IMR-90 (cell line): ENCODE measurements at regions not wholly inside any gene's neighbourhood (a gene's known extent, or its start where the extent isn't known, plus 50 kb on each side); places are given as distances from the start of the nearest gene placed in this dataset.

Source experiments
- ATAC-seq: fragments of 200-7000 bp; cut with Tn5 transposase; 2 replicates; pipeline ENCODE4 v1.9.1; 2020; ENCODE audit warnings: low read depth, mild to moderate bottlenecking, moderate library complexity
- BruUV-seq: library from RNA; stranded (reverse); fragments of 400-500 nt; replicated peaks from 2 replicates; lab custom pipeline; 2021; lab: Mats Ljungman, UMichigan
- CTCF ChIA-PET: fragments of 300-600 bp; formaldehyde crosslinking; extraction: SDS; loops from one replicate; lab custom pipeline; 2021; ENCODE audit warnings: antibody characterized with exemption; lab: Yijun Ruan, JAX
- POLR2A ChIA-PET: fragments of 300-600 bp; sonication (Branson Sonifier 250); formaldehyde crosslinking; loops from one replicate; lab custom pipeline; 2022; ENCODE audit warnings: antibody characterized with exemption; ENCODE audit not compliant: unreplicated experiment; lab: Charles Lee
- DNase-seq: peaks from one replicate; pipeline ENCODE4 v3.0.0; 2013
- H2AFZ ChIP-seq: replicated peaks from 2 replicates; pipeline ENCODE3; 2013; ENCODE audit warnings: low read length, mild to moderate bottlenecking; ENCODE audit not compliant: poor library complexity
- H2AK5ac ChIP-seq: 2 replicates; pipeline ENCODE4 v1.6.1; 2013; ENCODE audit warnings: low read depth, low read length, inconsistent platforms
- H2AK9ac ChIP-seq: replicated peaks from 2 replicates; pipeline ENCODE3; 2013; ENCODE audit warnings: mild to moderate bottlenecking, low read depth, low read length, moderate library complexity; ENCODE audit not compliant: poor library complexity
- H2BK120ac ChIP-seq: 2 replicates; pipeline ENCODE4 v1.6.1; 2013; ENCODE audit warnings: low read depth, low read length, inconsistent platforms
- H2BK15ac ChIP-seq: 3 replicates; pipeline ENCODE4 v1.6.1; 2013; ENCODE audit warnings: low read depth, low read length, inconsistent platforms
- H2BK20ac ChIP-seq: 2 replicates; pipeline ENCODE4 v1.6.1; 2013; ENCODE audit warnings: low read depth, mild to moderate bottlenecking, inconsistent platforms, low read length, moderate library complexity
- H2BK5ac ChIP-seq: 2 replicates; pipeline ENCODE4 v1.6.1; 2013; ENCODE audit warnings: mild to moderate bottlenecking, low read depth, low read length, inconsistent platforms; ENCODE audit not compliant: poor library complexity, severe bottlenecking
- H3K14ac ChIP-seq: replicated peaks from 2 replicates; pipeline ENCODE4 v1.6.1; 2013; ENCODE audit warnings: low read depth, low read length, inconsistent platforms
- H3K18ac ChIP-seq: 2 replicates; pipeline ENCODE4 v1.6.1; 2013; ENCODE audit warnings: low read depth, low read length, control low read depth
- H3K23ac ChIP-seq: 2 replicates; pipeline ENCODE4 v1.6.1; 2013; ENCODE audit warnings: low read depth, low read length, inconsistent platforms
- H3K27ac ChIP-seq: 2 replicates; pipeline ENCODE4 v1.5.1; 2013; ENCODE audit warnings: mild to moderate bottlenecking, control low read depth, low read length; ENCODE audit not compliant: insufficient read depth
- H3K27me3 ChIP-seq: 2 replicates; pipeline ENCODE4 v1.6.1; 2013; ENCODE audit warnings: low read length; ENCODE audit not compliant: control insufficient read depth, insufficient read depth
- H3K36me3 ChIP-seq: 2 replicates; pipeline ENCODE4 v1.6.1; 2013; ENCODE audit warnings: low read length, mixed read lengths; ENCODE audit not compliant: control insufficient read depth, insufficient read depth
- H3K4ac ChIP-seq: 2 replicates; pipeline ENCODE4 v1.6.1; 2013; ENCODE audit warnings: low read depth, low read length, inconsistent platforms
- H3K4me1 ChIP-seq: 2 replicates; pipeline ENCODE4 v1.6.1; 2013; ENCODE audit warnings: low read length, mixed read lengths; ENCODE audit not compliant: control insufficient read depth, insufficient read depth
- H3K4me2 ChIP-seq: 2 replicates; pipeline ENCODE4 v1.6.1; 2013; ENCODE audit warnings: low read depth, mild to moderate bottlenecking, control low read depth, low read length, moderate library complexity
- H3K4me3 ChIP-seq: 2 replicates; pipeline ENCODE4 v1.5.1; 2013; ENCODE audit warnings: low read depth, mild to moderate bottlenecking, control low read depth, low read length, moderate library complexity; ENCODE audit not compliant: insufficient read depth
- H3K56ac ChIP-seq: 2 replicates; pipeline ENCODE4 v1.6.1; 2013; ENCODE audit warnings: low read length, inconsistent platforms; ENCODE audit not compliant: insufficient read depth; ENCODE audit errors: extremely low read depth
- H3K79me1 ChIP-seq, 2 experiments: 2 replicates each; pipeline ENCODE4 v1.6.1; 2013; ENCODE audit warnings: low read length in 2 of 2, inconsistent platforms in 1 of 2, low read depth in 1 of 2
- H3K9ac ChIP-seq: 2 replicates; pipeline ENCODE4 v1.6.1; 2013; ENCODE audit warnings: low read depth, low read length, control low read depth
- H3K9me1 ChIP-seq: 2 replicates; pipeline ENCODE4 v1.6.1; 2013; ENCODE audit warnings: low read length, inconsistent platforms; ENCODE audit not compliant: insufficient read depth
- H3K9me3 ChIP-seq: 2 replicates; pipeline ENCODE4 v1.6.1; 2013; ENCODE audit warnings: low read length; ENCODE audit not compliant: control insufficient read depth, insufficient read depth
- H4K20me1 ChIP-seq: 2 replicates; pipeline ENCODE4 v1.6.1; 2013; ENCODE audit warnings: low read length, inconsistent platforms; ENCODE audit not compliant: insufficient read depth
- H4K5ac ChIP-seq: 2 replicates; pipeline ENCODE4 v1.6.1; 2013; ENCODE audit warnings: mild to moderate bottlenecking, low read depth, low read length, control low read depth
- H4K8ac ChIP-seq, 2 experiments: 2 replicates each; pipeline ENCODE4 v1.6.1; 2013; ENCODE audit warnings: low read depth in 2 of 2, low read length in 2 of 2, control low read depth in 1 of 2, inconsistent platforms in 1 of 2
- H4K91ac ChIP-seq: 2 replicates; pipeline ENCODE4 v1.6.1; 2013; ENCODE audit warnings: low read depth, low read length, inconsistent platforms; ENCODE audit not compliant: insufficient read depth
- NFE2L2 ChIP-seq: fragments of 150-350 bp; IDR thresholded peaks from 2 replicates; pipeline ENCODE4 v1.6.1; 2016; ENCODE audit warnings: low read depth, mild to moderate bottlenecking, low read length
- POLR2A ChIP-seq: IDR thresholded peaks from 2 replicates; pipeline ENCODE4 v1.6.1; 2012; ENCODE audit warnings: mild to moderate bottlenecking, low read depth, low read length
- WGBS, 2 experiments: methylation state at CpG; one replicate each; pipeline versions ENCODE4 v1.1.5 to v1.1.7; 2013; ENCODE audit warnings: missing lambda C conversion rate in 2 of 2; ENCODE audit not compliant: insufficient read length in 1 of 2; ENCODE audit errors: extremely low coverage in 2 of 2; 5-methylcytosine and 5-hydroxymethylcytosine counted together
- dilution Hi-C: fragments of 300-500 bp; cut with HindIII; formaldehyde crosslinking; loops from one replicate; pipeline ENCODE4 v1.14.3; 2018; ENCODE audit warnings: low sequenced_read_pairs; ENCODE audit not compliant: unreplicated experiment
- in situ Hi-C: fragments of 300-500 bp; cut with MboI; formaldehyde crosslinking; loops from 3 replicates; pipeline ENCODE4 v1.14.3; 2019; ENCODE audit warnings: low sequenced_read_pairs, inconsistent platforms, mixed read lengths
- intact Hi-C: fragments of 100-400 bp; cut with micrococcal nuclease; formaldehyde crosslinking; loops from 2 replicates; pipeline ENCODE4 v1.10.0; 2022

- H3K14ac ChIP-seq: no peak overlapping the region
- in situ Hi-C loops (no loop called here), dilution Hi-C loops (no loop called here), intact Hi-C loops (no loop called here)
- WGBS, 2 experiments: no CpG with 5 or more reads among the region's 2 CpGs
- no peak overlapping the region for H2BK15ac ChIP-seq
- H3K27me3 ChIP-seq: no peaks in the 10 kb centered on the region
- no peak overlapping the region for H2AK9ac ChIP-seq
- no peaks in the 10 kb centered on the region for H3K79me1 ChIP-seq
- H3K4ac ChIP-seq: no peak overlapping the region
- H2BK120ac ChIP-seq: no peak overlapping the region
- no peak overlapping the region for H3K4me2 ChIP-seq
- H2BK5ac ChIP-seq: no peak overlapping the region
- H4K8ac ChIP-seq: 0 out of 4 replicates have a peak overlapping the region, but pooled peaks of 1 of the 2 experiments have one; percentile 5
- DNase-seq (peak; percentile 44), ATAC-seq (no peak)
- H3K18ac ChIP-seq: peak overlapping the region; percentile 59
- TF ChIP-seq POLR2A (no peak), NFE2L2 (0 out of 2 replicates have a peak, but pooled peaks have one; percentile 26)
- H2BK20ac ChIP-seq: no peak overlapping the region
- H2AK5ac ChIP-seq: no peak overlapping the region
- no peak overlapping the region for H3K9ac ChIP-seq
- BruUV-seq: no TSS peak
- no peaks in the 10 kb centered on the region for H3K36me3 ChIP-seq
- H3K4me3 ChIP-seq: no peak overlapping the region
- no peak overlapping the region for H3K56ac ChIP-seq
- H3K4me1 ChIP-seq: peaks cover 3% of the 10 kb centered on the region; the same call in 1 of the 2 replicates
- CTCF ChIA-PET: no interaction called here
- POLR2A ChIA-PET: no interaction called here
- H3K9me3 ChIP-seq: no peaks in the 10 kb centered on the region
- H4K20me1 ChIP-seq: no peaks in the 10 kb centered on the region
- no peak overlapping the region for H2AFZ ChIP-seq
- no peak overlapping the region for H4K91ac ChIP-seq
- no peak overlapping the region for H3K27ac ChIP-seq
- H3K23ac ChIP-seq: no peak overlapping the region
- no peaks in the 10 kb centered on the region for H3K9me1 ChIP-seq
- no peak overlapping the region for H4K5ac ChIP-seq
These were observed 194.1 kb downstream of the NUFIP1 start for GRCh38 chr13:44795176-44795575.
